ENCODE measurements at regions not wholly inside any gene's neighbourhood (a gene's known extent, or its start where the extent isn't known, plus 50 kb on each side); places are given as distances from the start of the nearest gene placed in this dataset.
"Not testable (repeated sequence)": the region's sequence is repeated elsewhere in the genome, so short reads cannot be mapped to it uniquely, and the experiment has no call there.

DNA sequence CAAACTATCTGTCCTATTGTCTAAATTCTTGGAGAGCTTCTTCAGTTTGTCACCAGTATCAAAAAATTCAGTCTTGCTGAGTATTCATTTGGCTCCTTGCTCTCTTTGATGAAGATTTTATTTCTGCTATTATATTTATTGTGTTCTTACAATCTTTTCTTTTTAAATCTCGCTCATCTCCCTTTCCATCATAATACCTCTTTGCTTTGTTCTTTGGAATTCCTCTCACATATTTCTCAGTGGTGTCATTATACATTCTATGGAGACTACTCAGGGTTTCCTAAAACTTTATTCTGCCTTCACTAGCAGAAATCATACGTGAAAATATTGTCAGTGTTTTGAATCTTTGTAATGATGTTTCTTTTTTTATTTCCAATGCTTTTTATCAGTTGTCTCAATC is 445.2 kb upstream of the ID4 start:
- H3K4me3 ChIP-seq (ENCODE audit: low read depth, low read length) = no peak overlapping the region
- no peak for TF ChIP-seq CTCF (IDR thresholded peaks at IDR 0.05; ENCODE audit: low read depth, low read length, missing control alignments)
- no peak for DNase-seq (ENCODE audit: low read depth)

DNA sequence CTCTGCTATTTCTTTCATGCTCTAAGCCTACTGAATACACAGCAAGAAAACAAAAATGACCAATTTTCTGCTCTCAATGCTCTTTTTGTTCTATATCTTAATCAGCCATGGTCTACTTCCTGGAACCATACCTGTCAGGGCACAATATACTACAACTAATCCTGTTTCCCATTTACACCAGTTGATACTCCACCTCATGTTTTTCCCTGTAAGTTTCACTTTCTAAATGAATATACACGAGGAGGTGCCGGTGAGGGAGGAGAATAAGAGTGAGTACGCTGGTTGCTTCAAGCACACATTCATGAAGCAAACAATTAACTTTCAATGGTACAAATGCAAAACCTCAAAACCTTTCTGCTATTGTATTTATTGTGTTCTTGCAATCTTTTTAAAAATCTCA is 443.1 kb upstream of the ID4 start:
- TF ChIP-seq CTCF (IDR thresholded peaks at IDR 0.05; ENCODE audit: low read depth, low read length, missing control alignments) = no peak
- no peak for DNase-seq (ENCODE audit: low read depth)
- H3K4me3 ChIP-seq (ENCODE audit: low read depth, low read length) = no peak overlapping the region

- no peak for DNase-seq (ENCODE audit: low read depth)
- TF ChIP-seq CTCF (IDR thresholded peaks at IDR 0.05; ENCODE audit: low read depth, low read length, missing control alignments) = no peak
- H3K4me3 ChIP-seq (ENCODE audit: low read depth, low read length) = no peak overlapping the region
Measured at GRCh38 chr6:19394687-19395086, 442.5 kb upstream of the ID4 start.

DNA sequence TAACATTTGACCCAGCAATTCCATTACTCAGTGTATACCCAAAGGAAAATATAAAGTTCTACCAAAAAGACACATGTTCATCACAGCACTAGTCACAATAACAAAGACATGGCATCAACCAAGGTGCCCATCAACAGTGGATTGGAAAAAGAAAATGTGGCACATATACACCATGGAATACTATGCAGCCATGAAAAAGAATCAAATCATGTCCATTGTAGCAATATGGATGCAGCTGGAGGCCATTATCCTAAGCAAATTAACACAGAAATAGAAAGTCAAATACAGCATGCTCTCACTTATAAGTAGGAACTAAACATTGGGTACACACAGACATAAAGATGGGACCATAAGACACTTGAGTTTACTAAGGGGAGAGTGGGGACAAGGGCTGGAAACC is 441.9 kb upstream of the ID4 start:
- no peak for TF ChIP-seq CTCF (IDR thresholded peaks at IDR 0.05; ENCODE audit: low read depth, low read length, missing control alignments)
- H3K4me3 ChIP-seq (ENCODE audit: low read depth, low read length) = no peak overlapping the region
- DNase-seq (ENCODE audit: low read depth) = no peak

- DNase-seq (ENCODE audit: low read depth) = no peak
- TF ChIP-seq CTCF (IDR thresholded peaks at IDR 0.05; ENCODE audit: low read depth, low read length, missing control alignments) = no peak
- H3K4me3 ChIP-seq (ENCODE audit: low read depth, low read length) = no peak overlapping the region
Measured at GRCh38 chr6:19399406-19399805, 437.8 kb upstream of the ID4 start.

GRCh38 chr6:19404884-19405283 is 432.3 kb upstream of the ID4 start:
- H3K4me3 ChIP-seq (ENCODE audit: low read depth, low read length); DNase-seq (ENCODE audit: low read depth): not testable (repeated sequence)

GRCh38 chr6:19408331-19408730 is 428.8 kb upstream of the ID4 start:
- no peak overlapping the region for H3K4me3 ChIP-seq (ENCODE audit: low read depth, low read length)
- DNase-seq (ENCODE audit: low read depth) = no peak
- no peak for TF ChIP-seq CTCF (IDR thresholded peaks at IDR 0.05; ENCODE audit: low read depth, low read length, missing control alignments)

DNA sequence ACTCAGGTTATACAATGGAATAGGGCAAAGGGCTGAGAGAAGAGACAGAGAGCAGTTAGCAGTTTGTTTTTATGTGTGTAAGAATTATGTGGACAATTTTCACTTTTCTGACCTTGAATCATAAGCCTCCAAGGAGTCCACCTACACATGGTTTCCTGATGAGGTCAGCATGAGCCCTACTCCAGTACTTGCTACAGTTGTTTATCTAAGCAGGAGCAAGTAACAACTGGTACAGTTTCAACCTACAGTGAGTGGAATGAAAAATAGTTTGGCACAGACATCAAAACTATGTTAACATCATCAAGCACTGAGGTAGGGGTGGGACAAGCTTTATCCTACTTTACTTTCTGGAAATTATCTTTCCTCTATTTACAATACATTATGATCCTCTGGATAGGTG is 426.7 kb upstream of the ID4 start:
- TF ChIP-seq CTCF (IDR thresholded peaks at IDR 0.05; ENCODE audit: low read depth, low read length, missing control alignments) = no peak
- no peak overlapping the region for H3K4me3 ChIP-seq (ENCODE audit: low read depth, low read length)
- DNase-seq (ENCODE audit: low read depth) = no peak

Data from GM12864 (cell line).